Activated B cell treated with CpG ODN at 0.5 μM for 24 hours (primary cell): ENCODE measurements at regions not wholly inside any gene's neighbourhood (a gene's known extent, or its start where the extent isn't known, plus 50 kb on each side); places are given as distances from the start of the nearest gene placed in this dataset.

Experiments
- ATAC-seq: fragments of 200-7000 bp; cut with Tn5 transposase; one replicate; pipeline ENCODE4 v1.10.0; 2021; ENCODE audit warnings: low read depth, mild to moderate bottlenecking, moderate library complexity
- CTCF ChIA-PET: fragments of 350-600 bp; sonication (Branson Sonifier 250); formaldehyde crosslinking; loops from one replicate; lab custom pipeline; 2021; ENCODE audit warnings: antibody characterized with exemption; lab: Charles Lee
- POLR2A ChIA-PET: fragments of 350-600 bp; sonication (Branson Sonifier 250); formaldehyde crosslinking; loops from one replicate; lab custom pipeline; 2021; ENCODE audit warnings: antibody characterized with exemption; lab: Charles Lee
- DNase-seq: peaks from one replicate; pipeline ENCODE4 v3.0.0; 2022
- H3K27ac Mint-ChIP-seq: one replicate; pipeline ENCODE4 v1.8.0; 2020; ENCODE audit warnings: mixed read lengths
- H3K27me3 Mint-ChIP-seq: one replicate; pipeline ENCODE4 v1.8.0; 2021; ENCODE audit warnings: mixed read lengths
- H3K36me3 Mint-ChIP-seq: one replicate; pipeline ENCODE4 v1.8.0; 2021; ENCODE audit warnings: low read depth, mixed read lengths
- H3K4me1 Mint-ChIP-seq: one replicate; pipeline ENCODE4 v1.8.0; 2021; ENCODE audit warnings: mixed read lengths
- H3K4me3 Mint-ChIP-seq: one replicate; pipeline ENCODE4 v1.8.0; 2020; ENCODE audit warnings: mild to moderate bottlenecking, mixed read lengths
- H3K9me3 Mint-ChIP-seq: one replicate; pipeline ENCODE4 v1.8.0; 2020; ENCODE audit warnings: mixed read lengths
- CTCF ChIP-seq: fragments of 200-600 bp; IDR thresholded peaks from one replicate; pipeline ENCODE4 v1.8.0; 2022; ENCODE audit warnings: antibody characterized with exemption, mild to moderate bottlenecking
- intact Hi-C: fragments of 100-400 bp; cut with micrococcal nuclease; formaldehyde crosslinking; loops from one replicate; pipeline ENCODE4 v1.15.1; 2024

GRCh38 chr7:86949052-86949778, 110.2 kb downstream of the ELAPOR2 start:
- Mint-ChIP-seq H3K4me3 (peak overlapping the region; percentile 48), H3K4me1 (peaks cover 27% of the 10 kb centered on the region), H3K36me3 (no peaks in the 10 kb centered on the region), H3K27ac (peak overlapping the region; percentile 80), H3K9me3 (no peaks in the 10 kb centered on the region), H3K27me3 (no peaks in the 10 kb centered on the region)
- intact Hi-C loops: loop anchor here (2.0 kb wide), 1 partner anchor 26 kb away; no protein-coding TSS in a partner anchor
- ChIA-PET CTCF (interaction anchor here (1.1 to 1.3 kb wide), 2 partner anchors 110 to 199 kb away, joined by 3 to 4 read pairs; partner anchors contain the start of gene ELAPOR2), POLR2A (interaction anchor here (0.6 to 2.2 kb wide), 4 partner anchors 203 to 577 kb away, joined by 3 to 10 read pairs (median 4); partner anchors contain the start of genes DMTF1 and TMEM243)
- DNase-seq (peak; percentile 15), ATAC-seq (peak; percentile 84)
- no peak for TF ChIP-seq CTCF

- no peaks in the 10 kb centered on the region for H3K27me3 Mint-ChIP-seq
- no peaks in the 10 kb centered on the region for H3K36me3 Mint-ChIP-seq
- no peak overlapping the region for H3K4me3 Mint-ChIP-seq
- DNase-seq: no peak
- ChIA-PET POLR2A (interaction anchor here (1.5 to 2.2 kb wide), 3 partner anchors 205 to 271 kb away, joined by 4 to 10 read pairs (median 5); partner anchors contain the start of genes DMTF1 and TMEM243), CTCF (interaction anchor here (1.1 kb wide), 1 partner anchor 200 kb away, joined by 4 read pairs; no protein-coding TSS in a partner anchor)
- intact Hi-C loops: loop anchor here (2.0 kb wide), 1 partner anchor 27 kb away; no protein-coding TSS in a partner anchor
- TF ChIP-seq CTCF: no peak
- no peak for ATAC-seq
- H3K4me1 Mint-ChIP-seq: peaks cover 27% of the 10 kb centered on the region
- H3K27ac Mint-ChIP-seq: no peak overlapping the region
- no peaks in the 10 kb centered on the region for H3K9me3 Mint-ChIP-seq
Measured at GRCh38 chr7:86947929-86948328, 111.5 kb downstream of the ELAPOR2 start.

GRCh38 chr7:86943447-86943846, 116.0 kb downstream of the ELAPOR2 start:
- ATAC-seq: no peak
- no peaks in the 10 kb centered on the region for H3K27me3 Mint-ChIP-seq
- ChIA-PET CTCF (no interaction called here), POLR2A (no interaction called here)
- no peaks in the 10 kb centered on the region for H3K9me3 Mint-ChIP-seq
- no peak overlapping the region for H3K4me3 Mint-ChIP-seq
- intact Hi-C loops: no loop called here
- no peak overlapping the region for H3K27ac Mint-ChIP-seq
- no peak for TF ChIP-seq CTCF
- H3K36me3 Mint-ChIP-seq: no peaks in the 10 kb centered on the region
- no peak for DNase-seq
- peaks cover 8% of the 10 kb centered on the region for H3K4me1 Mint-ChIP-seq

- no peaks in the 10 kb centered on the region for H3K36me3 Mint-ChIP-seq
- ATAC-seq (no peak), DNase-seq (no peak)
- H3K4me1 Mint-ChIP-seq: peaks cover 3% of the 10 kb centered on the region
- intact Hi-C loops: no loop called here
- H3K9me3 Mint-ChIP-seq: no peaks in the 10 kb centered on the region
- no peak overlapping the region for H3K27ac Mint-ChIP-seq
- ChIA-PET POLR2A (no interaction called here), CTCF (no interaction called here)
- no peak overlapping the region for H3K4me3 Mint-ChIP-seq
- no peaks in the 10 kb centered on the region for H3K27me3 Mint-ChIP-seq
- no peak for TF ChIP-seq CTCF
Measured at GRCh38 chr7:86942995-86943394, 116.5 kb downstream of the ELAPOR2 start.

- CTCF ChIA-PET: interaction anchor here (1.1 to 2.3 kb wide), 3 partner anchors 118 to 294 kb away, joined by 3 to 14 read pairs (median 8); partner anchors contain the start of gene ELAPOR2
- Mint-ChIP-seq H3K36me3 (no peaks in the 10 kb centered on the region), H3K27ac (no peak overlapping the region), H3K9me3 (no peaks in the 10 kb centered on the region), H3K4me1 (no peaks in the 10 kb centered on the region), H3K4me3 (no peak overlapping the region), H3K27me3 (no peaks in the 10 kb centered on the region)
- intact Hi-C loops: no loop called here
- ATAC-seq (no peak), DNase-seq (no peak)
- POLR2A ChIA-PET: no interaction called here
- TF ChIP-seq CTCF: no peak
Measured at GRCh38 chr7:86942081-86942480, 117.4 kb downstream of the ELAPOR2 start.
